SK-N-SH treated with all-trans-retinoic acid at 6 μM for 48 hours (cell line): ENCODE measurements at regions not wholly inside any gene's neighbourhood (a gene's known extent, or its start where the extent isn't known, plus 50 kb on each side); places are given as distances from the start of the nearest gene placed in this dataset.

Experiments used
- ARNTL ChIP-seq: fragments of 450-650 bp; formaldehyde crosslinking; IDR thresholded peaks from 2 replicates; pipeline ENCODE4 v1.5.0; 2020; ENCODE audit warnings: low read depth, mild to moderate bottlenecking, moderate library complexity, borderline replicate concordance
- CREB5 ChIP-seq: fragments of 250-450 bp; sonication (Bioruptor Pico); IDR thresholded peaks from 2 replicates; pipeline ENCODE4 v1.5.1; 2020; ENCODE audit warnings: low read depth, mild to moderate bottlenecking, moderate library complexity
- CSRNP3 ChIP-seq: fragments of 250-450 bp; sonication (Bioruptor Pico); IDR thresholded peaks from 2 replicates; pipeline ENCODE4 v1.5.1; 2021; ENCODE audit warnings: mild to moderate bottlenecking, moderate library complexity
- ESRRG ChIP-seq: fragments of 250-450 bp; sonication (Bioruptor Pico); IDR thresholded peaks from 2 replicates; pipeline ENCODE4 v1.6.1; 2021; ENCODE audit warnings: mild to moderate bottlenecking
- PATZ1 ChIP-seq: fragments of 250-450 bp; sonication (Bioruptor Pico); IDR thresholded peaks from 2 replicates; pipeline ENCODE4 v1.8.0; 2020; ENCODE audit warnings: mild to moderate bottlenecking, moderate library complexity, borderline replicate concordance
- POU6F1 ChIP-seq: fragments of 250-450 bp; sonication (Bioruptor Pico); IDR thresholded peaks from 2 replicates; pipeline ENCODE4 v1.8.0; 2021; ENCODE audit warnings: low read depth, mild to moderate bottlenecking, moderate library complexity, borderline replicate concordance
- RARB ChIP-seq: fragments of 250-450 bp; sonication (Bioruptor Pico); IDR thresholded peaks from 2 replicates; pipeline ENCODE4 v1.8.0; 2021; ENCODE audit warnings: mild to moderate bottlenecking, moderate library complexity
- TCF4 ChIP-seq: fragments of 250-450 bp; sonication (Bioruptor Pico); IDR thresholded peaks from 2 replicates; pipeline ENCODE4 v1.8.0; 2021; ENCODE audit warnings: mild to moderate bottlenecking, moderate library complexity, borderline replicate concordance
- TSHZ2 ChIP-seq: fragments of 250-450 bp; sonication (Bioruptor Pico); IDR thresholded peaks from 2 replicates; pipeline ENCODE4 v1.5.0; 2020; ENCODE audit warnings: mild to moderate bottlenecking, moderate library complexity
- ZNF565 ChIP-seq: fragments of 450-650 bp; formaldehyde crosslinking; conservative IDR thresholded peaks from 2 replicates; pipeline ENCODE4 v1.5.0; 2020; ENCODE audit warnings: low read depth, mild to moderate bottlenecking, moderate library complexity
- ZNF8 ChIP-seq: fragments of 450-650 bp; formaldehyde crosslinking; IDR thresholded peaks from 2 replicates; pipeline ENCODE4 v1.5.0; 2020; ENCODE audit warnings: mild to moderate bottlenecking, moderate library complexity

GRCh38 chr1:67966666-67967009, 83.8 kb downstream of the DIRAS3 start:
- TF ChIP-seq PATZ1 (CRISPR knock-in tag) (no peak), CSRNP3 (CRISPR knock-in tag) (no peak), RARB (CRISPR knock-in tag) (no peak), ZNF565 (CRISPR knock-in tag) (no peak), POU6F1 (CRISPR knock-in tag) (no peak), TSHZ2 (CRISPR knock-in tag) (no peak), CREB5 (CRISPR knock-in tag) (no peak), ZNF8 (CRISPR knock-in tag) (no peak), TCF4 (no peak), ESRRG (CRISPR knock-in tag) (no peak), ARNTL (CRISPR knock-in tag) (no peak)
